Ovary (tissue), 3 donors: ENCODE measurements at regions not wholly inside any gene's neighbourhood (a gene's known extent, or its start where the extent isn't known, plus 50 kb on each side); places are given as distances from the start of the nearest gene placed in this dataset.
"Not testable (repeated sequence)": the region's sequence is repeated elsewhere in the genome, so short reads cannot be mapped to it uniquely, and the experiment has no call there.

Experiments used
- EP300 ChIP-seq: sonication (generic); formaldehyde crosslinking; IDR thresholded peaks from one replicate; pipeline ENCODE4 v1.6.1; 2017; ENCODE audit warnings: antibody characterized with exemption
- POLR2A ChIP-seq: fragments of 450-650 bp; IDR thresholded peaks from one replicate; pipeline ENCODE4 v1.6.1; 2017; ENCODE audit warnings: antibody characterized with exemption, mild to moderate bottlenecking, moderate library complexity
- TF ChIP-seq, protein P1 (sequence below), 3 donors: fragments of 450-650 bp in 2 of 3; fragments of 200-600 bp in 1 of 3; IDR thresholded peaks; one replicate each; pipeline versions ENCODE4 v1.5.1 to v1.8.0; 2016 to 2022; ENCODE audit warnings: antibody characterized with exemption in 3 of 3, mild to moderate bottlenecking in 1 of 3
- donor health status: DM: no; HTN: no; CAD: no.

DNA sequence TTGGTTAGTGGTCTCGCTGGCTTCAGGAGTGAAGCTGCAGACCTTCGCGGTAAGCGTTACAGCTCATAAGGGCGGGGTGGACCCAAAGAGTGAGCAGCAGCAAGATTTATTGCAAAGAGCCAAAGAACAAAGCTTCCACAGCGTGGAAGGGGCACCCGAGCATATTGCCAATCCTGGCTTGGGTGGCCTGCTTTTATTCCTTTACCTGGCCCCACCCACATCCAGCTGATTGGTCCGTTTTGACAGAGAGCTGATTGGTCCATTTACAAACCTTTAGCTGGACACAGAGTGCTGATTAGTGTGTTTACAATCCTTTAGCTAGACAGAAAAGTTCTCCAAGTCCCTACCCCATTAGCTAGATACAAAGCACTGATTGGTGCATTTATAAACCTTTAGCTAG, 69.0 kb upstream of the TOPAZ1 start:
- TF ChIP-seq, protein P1, sequence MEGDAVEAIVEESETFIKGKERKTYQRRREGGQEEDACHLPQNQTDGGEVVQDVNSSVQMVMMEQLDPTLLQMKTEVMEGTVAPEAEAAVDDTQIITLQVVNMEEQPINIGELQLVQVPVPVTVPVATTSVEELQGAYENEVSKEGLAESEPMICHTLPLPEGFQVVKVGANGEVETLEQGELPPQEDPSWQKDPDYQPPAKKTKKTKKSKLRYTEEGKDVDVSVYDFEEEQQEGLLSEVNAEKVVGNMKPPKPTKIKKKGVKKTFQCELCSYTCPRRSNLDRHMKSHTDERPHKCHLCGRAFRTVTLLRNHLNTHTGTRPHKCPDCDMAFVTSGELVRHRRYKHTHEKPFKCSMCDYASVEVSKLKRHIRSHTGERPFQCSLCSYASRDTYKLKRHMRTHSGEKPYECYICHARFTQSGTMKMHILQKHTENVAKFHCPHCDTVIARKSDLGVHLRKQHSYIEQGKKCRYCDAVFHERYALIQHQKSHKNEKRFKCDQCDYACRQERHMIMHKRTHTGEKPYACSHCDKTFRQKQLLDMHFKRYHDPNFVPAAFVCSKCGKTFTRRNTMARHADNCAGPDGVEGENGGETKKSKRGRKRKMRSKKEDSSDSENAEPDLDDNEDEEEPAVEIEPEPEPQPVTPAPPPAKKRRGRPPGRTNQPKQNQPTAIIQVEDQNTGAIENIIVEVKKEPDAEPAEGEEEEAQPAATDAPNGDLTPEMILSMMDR (IDR thresholded peaks at IDR 0.05): not testable (repeated sequence)
- not testable (repeated sequence) for TF ChIP-seq POLR2A, EP300
